Body of pancreas (tissue), 4 donors: ENCODE measurements at regions not wholly inside any gene's neighbourhood (a gene's known extent, or its start where the extent isn't known, plus 50 kb on each side); places are given as distances from the start of the nearest gene placed in this dataset.

Experiments used
- ATAC-seq: fragments of 150-250 bp; one replicate; pipeline ENCODE4 v1.9.1; 2016
- DNase-seq, 4 donors: peaks; one replicate each; pipeline ENCODE4 v3.0.0-alpha.2; 2019
- H3K27ac ChIP-seq, 4 donors: fragments of 200-600 bp; sonication (generic); 1 replicate in 3 of 4; 2 replicates in 1 of 4; pipeline versions ENCODE4 v1.5.1 to v1.6.1; 2016 to 2019; ENCODE audit warnings: mild to moderate bottlenecking in 1 of 4, mixed read lengths in 1 of 4, moderate library complexity in 1 of 4
- H3K27me3 ChIP-seq, 2 donors: fragments of 200-600 bp; sonication (generic); one replicate each; pipeline ENCODE4 v1.6.0; 2016; ENCODE audit warnings: mild to moderate bottlenecking in 1 of 2
- H3K36me3 ChIP-seq, 2 donors: fragments of 200-600 bp; sonication (generic); replicated peaks in 1 of 2; 2 replicates each; pipeline ENCODE4 v1.5.1; 2016; ENCODE audit warnings: low read depth in 2 of 2; ENCODE audit not compliant: insufficient read depth in 1 of 2
- H3K4me1 ChIP-seq: fragments of 200-600 bp; sonication (generic); one replicate; pipeline ENCODE4 v1.6.0; 2016
- H3K4me3 ChIP-seq, 2 donors: fragments of 200-600 bp; sonication (generic); 1 replicate in 1 of 2; 2 replicates in 1 of 2; pipeline ENCODE4 v1.5.1; 2016 to 2019
- H3K9me3 ChIP-seq, 3 donors: fragments of 200-600 bp; sonication (generic); 1 replicate in 2 of 3; 2 replicates in 1 of 3; pipeline ENCODE4 v1.5.1; 2016
- CTCF ChIP-seq, 7 experiments: fragments of 450-650 bp in 4 of 7; fragments of 200-600 bp in 3 of 7; sonication (generic) in 3 of 7; IDR thresholded peaks; one replicate each; pipeline ENCODE4 v1.5.1; 2016 to 2019; ENCODE audit warnings: antibody characterized with exemption in 7 of 7
- POLR2A ChIP-seq, 3 donors: fragments of 450-650 bp; IDR thresholded peaks; one replicate each; pipeline ENCODE4 v1.6.1; 2016; ENCODE audit warnings: antibody characterized with exemption in 3 of 3, mild to moderate bottlenecking in 2 of 3
- WGBS, 2 donors: methylation state at CpG; one replicate each; pipeline ENCODE4 v1.1.5; 2017; 5-methylcytosine and 5-hydroxymethylcytosine counted together
- intact Hi-C: fragments of 100-400 bp; cut with DNase I; formaldehyde crosslinking; loops from one replicate; pipeline ENCODE4 v1.15.1; 2023

- Histone ChIP-seq H3K36me3 (no peaks in the 10 kb centered on the region), H3K4me3 (no peak overlapping the region), H3K27ac (no peak overlapping the region), H3K27me3 (no peaks in the 10 kb centered on the region), H3K9me3 (no peaks in the 10 kb centered on the region), H3K4me1 (no peaks in the 10 kb centered on the region)
- intact Hi-C loops = no loop called here
- 66 to 84% methylated on average over 3 of the region's 3 CpGs for WGBS, 2 donors
- TF ChIP-seq CTCF (IDR thresholded peaks at IDR 0.05) (no peak), POLR2A (IDR thresholded peaks at IDR 0.05) (no peak)
- no peak for DNase-seq
- no peak for ATAC-seq
These were observed 187.8 kb downstream of the SHOX2 start for GRCh38 chr3:157918402-157918801.

DNA sequence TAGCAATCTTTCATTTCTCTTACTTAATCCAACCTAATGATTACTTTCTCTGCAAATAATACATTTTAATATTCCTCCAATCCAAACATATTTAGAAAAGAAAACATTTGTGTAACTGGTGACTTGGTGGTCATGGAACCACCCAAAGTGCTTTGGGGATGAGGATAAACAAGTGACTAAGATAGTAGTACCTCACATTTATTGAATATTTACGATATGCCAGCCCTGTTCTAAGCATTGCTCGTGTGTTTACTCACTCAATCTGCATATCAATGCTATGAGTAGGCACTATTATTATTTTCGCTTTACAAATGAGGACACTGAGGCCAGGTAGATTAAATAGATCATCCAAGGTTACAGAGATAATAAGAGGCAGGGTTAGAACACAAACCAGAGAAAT lies 189.5 kb downstream of the SHOX2 start:
- ATAC-seq (no peak), DNase-seq (no peak)
- WGBS, 2 donors = 44 to 68% methylated on average over 3 of the region's 3 CpGs
- TF ChIP-seq POLR2A (IDR thresholded peaks at IDR 0.05) = no peak
- TF ChIP-seq CTCF (IDR thresholded peaks at IDR 0.05) = no peak
- no peaks in the 10 kb centered on the region for H3K4me1 ChIP-seq
- H3K36me3 ChIP-seq = no peaks in the 10 kb centered on the region
- no peaks in the 10 kb centered on the region for H3K9me3 ChIP-seq
- H3K27me3 ChIP-seq = no peaks in the 10 kb centered on the region
- no peak overlapping the region for H3K4me3 ChIP-seq
- intact Hi-C loops = no loop called here
- H3K27ac ChIP-seq = no peak overlapping the region

DNA sequence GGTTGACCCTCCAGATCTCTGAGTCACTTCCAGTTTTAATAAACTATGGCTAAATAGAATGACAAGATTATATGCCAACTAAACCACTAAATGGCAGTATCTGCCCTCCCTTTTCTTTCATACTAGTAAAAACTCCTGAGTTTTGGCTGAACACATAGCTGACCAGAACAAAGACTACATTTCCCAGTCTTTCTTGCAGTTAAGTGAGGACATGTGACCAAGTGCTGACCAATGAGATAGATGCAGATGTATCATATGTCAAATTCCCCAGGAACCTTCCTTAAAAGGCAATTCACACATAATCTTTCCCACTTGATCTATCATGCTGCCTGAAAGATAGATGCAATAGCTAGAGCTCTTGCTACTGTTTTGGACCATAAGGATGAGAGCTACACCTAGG lies 191.3 kb downstream of the SHOX2 start:
- Histone ChIP-seq H3K36me3 (no peaks in the 10 kb centered on the region), H3K27me3 (no peaks in the 10 kb centered on the region), H3K4me3 (no peak overlapping the region), H3K9me3 (no peaks in the 10 kb centered on the region), H3K27ac (no peak overlapping the region), H3K4me1 (no peaks in the 10 kb centered on the region)
- DNase-seq (no peak), ATAC-seq (no peak)
- TF ChIP-seq CTCF (IDR thresholded peaks at IDR 0.05) = no peak
- TF ChIP-seq POLR2A (IDR thresholded peaks at IDR 0.05) = no peak
- intact Hi-C loops = no loop called here

- DNase-seq (no peak), ATAC-seq (no peak)
- 33 to 74% methylated on average over 1 of the region's 1 CpG for WGBS, 2 donors
- Histone ChIP-seq H3K36me3 (no peaks in the 10 kb centered on the region), H3K4me1 (no peaks in the 10 kb centered on the region), H3K27me3 (no peaks in the 10 kb centered on the region), H3K27ac (no peak overlapping the region), H3K4me3 (no peak overlapping the region), H3K9me3 (no peaks in the 10 kb centered on the region)
- intact Hi-C loops = no loop called here
- TF ChIP-seq POLR2A (IDR thresholded peaks at IDR 0.05) (no peak), CTCF (IDR thresholded peaks at IDR 0.05) (no peak)
These were observed 192.5 kb downstream of the SHOX2 start for GRCh38 chr3:157913741-157914150.

- no peaks in the 10 kb centered on the region for H3K9me3 ChIP-seq
- H3K27me3 ChIP-seq = no peaks in the 10 kb centered on the region
- no peak for TF ChIP-seq POLR2A (IDR thresholded peaks at IDR 0.05)
- no peak for TF ChIP-seq CTCF (IDR thresholded peaks at IDR 0.05)
- 57 to 68% methylated on average over 5 of the region's 5 CpGs for WGBS, 2 donors
- DNase-seq = no peak
- H3K36me3 ChIP-seq = no peaks in the 10 kb centered on the region
- intact Hi-C loops = no loop called here
- H3K27ac ChIP-seq = no peak overlapping the region
- H3K4me3 ChIP-seq = no peak overlapping the region
- no peaks in the 10 kb centered on the region for H3K4me1 ChIP-seq
- ATAC-seq = no peak
These were observed 193.4 kb downstream of the SHOX2 start for GRCh38 chr3:157912514-157913451.
